ENCODE measurements at regions not wholly inside any gene's neighbourhood (a gene's known extent, or its start where the extent isn't known, plus 50 kb on each side); places are given as distances from the start of the nearest gene placed in this dataset.
"Not testable (repeated sequence)": the region's sequence is repeated elsewhere in the genome, so short reads cannot be mapped to it uniquely, and the experiment has no call there.

DNA sequence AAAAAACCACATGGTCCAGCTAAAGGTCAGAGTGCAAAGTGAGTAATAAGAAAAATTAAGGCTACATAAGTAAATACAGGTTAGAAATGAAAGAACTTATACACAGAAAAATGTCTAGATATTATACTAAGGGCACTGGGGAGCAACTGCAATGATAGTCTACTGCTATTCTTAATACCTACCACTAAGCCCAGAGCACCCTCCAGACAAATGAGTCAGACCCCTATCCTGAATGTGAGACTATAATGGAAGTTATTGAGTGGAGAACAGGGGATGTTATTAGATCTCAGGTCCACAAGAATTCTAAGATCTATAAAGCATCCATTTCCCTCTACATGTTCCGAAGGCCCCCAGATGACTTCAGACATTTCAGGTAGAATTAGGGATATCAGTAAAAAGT is 438.3 kb downstream of the PRELID2 start:
- Histone ChIP-seq H3K4me2 (ENCODE audit: low read length) (no peak overlapping the region), H3K4me3 (ENCODE audit: low read depth, low read length) (no peak overlapping the region), H2AK5ac (ENCODE audit: low read length) (no peak overlapping the region), H4K8ac (ENCODE audit: low read depth, low read length) (no peak overlapping the region), H3K4ac (ENCODE audit: low read depth, low read length) (no peak overlapping the region), H2BK120ac (ENCODE audit: insufficient read depth, low read length, poor library complexity) (no peak overlapping the region), H4K91ac (ENCODE audit: low read depth, low read length) (no peak overlapping the region), H3K79me2 (ENCODE audit: control insufficient read depth, insufficient read depth, low read length, poor library complexity) (no peaks in the 10 kb centered on the region), H2AFZ (ENCODE audit: insufficient read depth, low read length, poor library complexity) (no peak overlapping the region), H3K9me3 (ENCODE audit: insufficient read depth, low read depth, low read length) (no peaks in the 10 kb centered on the region), H4K12ac (ENCODE audit: low read depth, low read length) (no peak overlapping the region), H3K4me1 (ENCODE audit: control insufficient read depth in 1 of 2, insufficient read depth in 2 of 2, low read length in 2 of 2) (no peaks in the 10 kb centered on the region), H2BK5ac (ENCODE audit: low read depth, low read length, poor library complexity) (no peak overlapping the region), H3K18ac (ENCODE audit: low read length) (no peak overlapping the region), H2BK12ac (ENCODE audit: low read length) (no peak overlapping the region), H3K79me1 (ENCODE audit: low read length) (no peaks in the 10 kb centered on the region), H3K36me3 (ENCODE audit: control insufficient read depth in 1 of 2, insufficient read depth in 2 of 2, low read length in 2 of 2) (no peaks in the 10 kb centered on the region), H3K23ac (ENCODE audit: low read length) (no peak overlapping the region), H3K27me3 (ENCODE audit: insufficient read depth, low read length) (no peaks in the 10 kb centered on the region), H3K14ac (ENCODE audit: low read length) (no peak overlapping the region), H3K9ac (ENCODE audit: low read length) (no peak overlapping the region), H3K27ac (ENCODE audit: low read depth, low read length) (no peak overlapping the region)
- no CpG with 5 or more reads among the region's 1 CpG for WGBS (ENCODE audit: extremely low coverage, insufficient coverage, insufficient read length)
- DNase-seq: peak; percentile 21 to 60

DNA sequence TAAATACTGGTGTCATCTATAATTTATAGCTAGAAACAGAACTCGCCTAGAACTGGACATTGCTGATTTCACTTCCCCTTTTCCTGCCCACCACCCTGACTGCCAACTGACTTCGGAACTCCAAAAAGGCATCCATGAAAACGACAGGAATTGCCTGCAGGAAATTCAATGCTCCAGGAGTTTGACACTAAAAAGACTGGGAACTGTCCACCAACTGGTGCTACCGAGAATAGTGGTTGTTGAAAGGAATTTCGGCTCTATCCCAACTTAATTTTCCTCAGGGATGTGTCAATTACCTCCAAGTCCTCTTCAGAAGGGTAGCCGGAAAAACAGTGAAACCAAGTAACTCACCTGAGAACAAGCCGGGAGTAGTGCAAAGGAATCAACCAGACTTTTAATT is 440.0 kb downstream of the PRELID2 start:
- WGBS (ENCODE audit: extremely low coverage, insufficient coverage, insufficient read length): no CpG with 5 or more reads among the region's 7 CpGs
- H4K12ac ChIP-seq (ENCODE audit: low read depth, low read length); H3K27me3 ChIP-seq (ENCODE audit: insufficient read depth, low read length); H3K27ac ChIP-seq (ENCODE audit: low read depth, low read length); H4K8ac ChIP-seq (ENCODE audit: low read depth, low read length); H3K9ac ChIP-seq (ENCODE audit: low read length); H3K36me3 ChIP-seq (ENCODE audit: control insufficient read depth in 1 of 2, insufficient read depth in 2 of 2, low read length in 2 of 2); H2BK12ac ChIP-seq (ENCODE audit: low read length); H2BK5ac ChIP-seq (ENCODE audit: low read depth, low read length, poor library complexity); H3K4me1 ChIP-seq (ENCODE audit: control insufficient read depth in 1 of 2, insufficient read depth in 2 of 2, low read length in 2 of 2); H3K79me1 ChIP-seq (ENCODE audit: low read length); H3K4me2 ChIP-seq (ENCODE audit: low read length); H3K9me3 ChIP-seq (ENCODE audit: insufficient read depth, low read depth, low read length); DNase-seq; H2BK120ac ChIP-seq (ENCODE audit: insufficient read depth, low read length, poor library complexity); H3K23ac ChIP-seq (ENCODE audit: low read length); H4K91ac ChIP-seq (ENCODE audit: low read depth, low read length); H3K4ac ChIP-seq (ENCODE audit: low read depth, low read length); H2AK5ac ChIP-seq (ENCODE audit: low read length); H3K79me2 ChIP-seq (ENCODE audit: control insufficient read depth, insufficient read depth, low read length, poor library complexity); H3K18ac ChIP-seq (ENCODE audit: low read length); H2AFZ ChIP-seq (ENCODE audit: insufficient read depth, low read length, poor library complexity); H3K4me3 ChIP-seq (ENCODE audit: low read depth, low read length); H3K14ac ChIP-seq (ENCODE audit: low read length): not testable (repeated sequence)

DNA sequence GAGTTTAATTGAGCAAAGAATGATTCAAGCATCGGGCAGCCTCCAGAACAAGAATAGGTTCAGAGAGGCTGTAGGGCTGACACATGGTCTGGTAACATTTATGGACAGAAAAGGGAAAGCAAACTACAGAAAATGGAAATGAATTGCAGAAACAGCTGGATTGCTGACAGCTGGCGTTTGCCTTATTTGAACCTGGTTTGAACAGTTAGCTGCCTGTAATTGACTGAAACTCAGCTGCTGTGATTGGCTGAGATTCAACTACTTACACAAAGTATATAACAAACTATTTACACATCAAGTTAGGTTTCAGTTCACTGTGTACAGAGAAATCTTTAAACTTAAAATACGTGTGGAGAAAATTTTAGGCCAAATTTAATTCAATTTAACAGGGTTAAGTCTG is 441.7 kb downstream of the PRELID2 start:
- H3K9ac ChIP-seq (ENCODE audit: low read length): no peak overlapping the region
- no peak overlapping the region for H2AK5ac ChIP-seq (ENCODE audit: low read length)
- H2BK12ac ChIP-seq (ENCODE audit: low read length): no peak overlapping the region
- no peaks in the 10 kb centered on the region for H3K27me3 ChIP-seq (ENCODE audit: insufficient read depth, low read length)
- H2AFZ ChIP-seq (ENCODE audit: insufficient read depth, low read length, poor library complexity): no peak overlapping the region
- no peak overlapping the region for H4K8ac ChIP-seq (ENCODE audit: low read depth, low read length)
- H3K23ac ChIP-seq (ENCODE audit: low read length): no peak overlapping the region
- no peak overlapping the region for H2BK120ac ChIP-seq (ENCODE audit: insufficient read depth, low read length, poor library complexity)
- no peak for DNase-seq
- H3K36me3 ChIP-seq (ENCODE audit: control insufficient read depth in 1 of 2, insufficient read depth in 2 of 2, low read length in 2 of 2): no peaks in the 10 kb centered on the region
- no peak overlapping the region for H3K4me3 ChIP-seq (ENCODE audit: low read depth, low read length)
- no peak overlapping the region for H3K18ac ChIP-seq (ENCODE audit: low read length)
- H3K14ac ChIP-seq (ENCODE audit: low read length): no peak overlapping the region
- no peak overlapping the region for H3K4me2 ChIP-seq (ENCODE audit: low read length)
- WGBS (ENCODE audit: extremely low coverage, insufficient coverage, insufficient read length): no CpG with 5 or more reads among the region's 3 CpGs
- no peak overlapping the region for H4K91ac ChIP-seq (ENCODE audit: low read depth, low read length)
- H4K12ac ChIP-seq (ENCODE audit: low read depth, low read length): no peak overlapping the region
- no peak overlapping the region for H2BK5ac ChIP-seq (ENCODE audit: low read depth, low read length, poor library complexity)
- no peak overlapping the region for H3K27ac ChIP-seq (ENCODE audit: low read depth, low read length)
- no peaks in the 10 kb centered on the region for H3K4me1 ChIP-seq (ENCODE audit: control insufficient read depth in 1 of 2, insufficient read depth in 2 of 2, low read length in 2 of 2)
- no peak overlapping the region for H3K4ac ChIP-seq (ENCODE audit: low read depth, low read length)
- no peaks in the 10 kb centered on the region for H3K79me2 ChIP-seq (ENCODE audit: control insufficient read depth, insufficient read depth, low read length, poor library complexity)
- no peaks in the 10 kb centered on the region for H3K79me1 ChIP-seq (ENCODE audit: low read length)
- H3K9me3 ChIP-seq (ENCODE audit: insufficient read depth, low read depth, low read length): no peaks in the 10 kb centered on the region

DNA sequence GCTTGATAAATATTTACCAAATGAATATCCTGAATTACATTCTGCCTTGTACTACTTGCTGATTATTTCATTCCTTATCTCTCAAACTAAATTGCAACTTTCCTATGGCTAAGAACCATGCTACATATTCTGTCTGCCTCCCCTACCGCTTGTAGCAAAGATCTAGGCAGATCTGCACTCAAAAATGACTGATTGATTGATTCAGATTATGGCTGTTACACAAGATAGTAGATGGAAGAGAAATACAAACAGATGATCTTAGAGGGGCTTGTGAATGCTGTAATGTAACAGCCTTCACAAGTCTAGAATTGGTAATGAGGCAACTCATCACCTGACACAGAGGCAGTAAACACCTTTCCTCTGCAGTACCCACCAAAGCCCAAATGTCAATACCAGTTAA is 446.1 kb downstream of the PRELID2 start:
- H3K36me3 ChIP-seq (ENCODE audit: control insufficient read depth in 1 of 2, insufficient read depth in 2 of 2, low read length in 2 of 2): no peaks in the 10 kb centered on the region

More for the DNA sequence above, 446.1 kb downstream of the PRELID2 start:
- Histone ChIP-seq H4K12ac (ENCODE audit: low read depth, low read length) (no peak overlapping the region), H3K14ac (ENCODE audit: low read length) (no peak overlapping the region), H3K79me2 (ENCODE audit: control insufficient read depth, insufficient read depth, low read length, poor library complexity) (no peaks in the 10 kb centered on the region), H2BK5ac (ENCODE audit: low read depth, low read length, poor library complexity) (no peak overlapping the region), H2BK120ac (ENCODE audit: insufficient read depth, low read length, poor library complexity) (no peak overlapping the region), H3K4ac (ENCODE audit: low read depth, low read length) (no peak overlapping the region), H3K27ac (ENCODE audit: low read depth, low read length) (no peak overlapping the region), H3K4me2 (ENCODE audit: low read length) (no peak overlapping the region), H2AFZ (ENCODE audit: insufficient read depth, low read length, poor library complexity) (no peak overlapping the region), H2BK12ac (ENCODE audit: low read length) (no peak overlapping the region), H4K91ac (ENCODE audit: low read depth, low read length) (no peak overlapping the region), H3K4me3 (ENCODE audit: low read depth, low read length) (no peak overlapping the region), H3K4me1 (ENCODE audit: control insufficient read depth in 1 of 2, insufficient read depth in 2 of 2, low read length in 2 of 2) (no peaks in the 10 kb centered on the region), H3K18ac (ENCODE audit: low read length) (no peak overlapping the region), H3K9ac (ENCODE audit: low read length) (no peak overlapping the region), H3K27me3 (ENCODE audit: insufficient read depth, low read length) (no peaks in the 10 kb centered on the region), H2AK5ac (ENCODE audit: low read length) (no peak overlapping the region), H4K8ac (ENCODE audit: low read depth, low read length) (no peak overlapping the region), H3K79me1 (ENCODE audit: low read length) (no peaks in the 10 kb centered on the region), H3K9me3 (ENCODE audit: insufficient read depth, low read depth, low read length) (no peaks in the 10 kb centered on the region), H3K23ac (ENCODE audit: low read length) (no peak overlapping the region)
- DNase-seq: no peak
- no CpG with 5 or more reads among the region's 1 CpG for WGBS (ENCODE audit: extremely low coverage, insufficient coverage, insufficient read length)

Measured in trophoblast cell (in vitro differentiated cells and primary cell).